Epidermal melanocyte (primary cell): ENCODE measurements at regions not wholly inside any gene's neighbourhood (a gene's known extent, or its start where the extent isn't known, plus 50 kb on each side); places are given as distances from the start of the nearest gene placed in this dataset.

Experiments
- DNase-seq: peaks from one replicate; pipeline ENCODE4 v3.0.0; 2011; ENCODE audit warnings: low spot score; ENCODE audit not compliant: insufficient read length

DNA sequence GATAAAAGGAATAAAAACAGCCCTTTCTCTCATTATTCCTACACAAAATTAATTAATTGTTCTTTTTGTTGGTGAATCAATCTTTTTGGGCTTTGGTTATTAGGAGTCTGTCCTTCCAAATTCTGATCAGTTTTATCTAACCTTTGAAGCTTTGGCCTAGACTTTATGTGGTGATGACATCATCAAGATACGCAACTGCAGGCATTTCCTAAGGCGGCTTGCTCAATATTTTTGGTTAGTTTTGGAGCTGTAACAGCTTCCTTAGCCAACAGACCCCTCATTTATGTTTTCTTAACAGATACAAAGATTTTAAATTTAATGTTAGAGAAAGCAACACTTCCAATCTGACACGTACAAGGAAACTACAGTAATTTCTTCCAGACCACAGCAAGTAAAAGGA is 87.8 kb upstream of the PDE3A start:
- no peak for DNase-seq

DNA sequence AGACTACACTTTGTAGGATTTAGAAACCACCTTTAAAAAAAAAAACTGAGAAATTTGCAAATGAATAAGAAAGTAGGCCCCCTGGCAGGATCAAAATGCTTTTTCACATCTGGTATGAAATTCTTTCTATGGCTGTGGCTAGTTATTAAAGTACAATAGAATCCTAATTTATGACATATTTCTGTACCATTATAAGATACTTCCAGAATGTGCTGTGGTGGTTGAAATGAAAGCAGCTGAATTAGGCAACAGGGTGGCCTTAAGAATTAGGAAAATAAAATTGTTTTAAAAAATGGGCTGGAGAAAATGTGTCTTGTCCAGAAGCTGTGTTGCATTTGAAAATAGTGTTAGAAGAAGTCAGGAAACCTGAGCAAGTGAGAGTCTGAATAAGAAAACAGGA is 85.9 kb upstream of the PDE3A start:
- no peak for DNase-seq

- DNase-seq = no peak
These were observed 84.9 kb upstream of the PDE3A start for GRCh38 chr12:20283482-20283881.

- no peak for DNase-seq
These were observed 78.8 kb upstream of the PDE3A start for GRCh38 chr12:20289520-20289919.

GRCh38 chr12:20300457-20300856 is 67.9 kb upstream of the PDE3A start:
- DNase-seq = no peak

DNA sequence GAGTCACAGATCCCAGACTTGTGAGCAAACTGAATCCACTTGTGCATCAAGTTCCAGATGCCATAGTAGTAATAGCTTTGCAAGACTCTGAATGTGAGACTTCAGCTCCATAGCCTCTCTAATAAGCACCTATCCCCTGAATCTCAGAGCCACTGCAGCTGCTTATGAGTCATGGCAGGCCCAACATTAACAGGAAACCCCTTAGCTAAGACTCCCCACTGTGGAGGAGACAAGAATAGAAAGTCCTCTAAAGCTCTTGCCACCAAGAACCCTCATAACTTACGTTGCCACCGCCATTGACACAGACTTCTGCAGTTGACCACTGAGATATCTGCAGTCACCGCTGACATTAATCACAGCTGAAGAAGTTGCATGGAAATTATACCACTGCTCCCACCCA is 62.9 kb upstream of the PDE3A start:
- DNase-seq = no peak

DNA sequence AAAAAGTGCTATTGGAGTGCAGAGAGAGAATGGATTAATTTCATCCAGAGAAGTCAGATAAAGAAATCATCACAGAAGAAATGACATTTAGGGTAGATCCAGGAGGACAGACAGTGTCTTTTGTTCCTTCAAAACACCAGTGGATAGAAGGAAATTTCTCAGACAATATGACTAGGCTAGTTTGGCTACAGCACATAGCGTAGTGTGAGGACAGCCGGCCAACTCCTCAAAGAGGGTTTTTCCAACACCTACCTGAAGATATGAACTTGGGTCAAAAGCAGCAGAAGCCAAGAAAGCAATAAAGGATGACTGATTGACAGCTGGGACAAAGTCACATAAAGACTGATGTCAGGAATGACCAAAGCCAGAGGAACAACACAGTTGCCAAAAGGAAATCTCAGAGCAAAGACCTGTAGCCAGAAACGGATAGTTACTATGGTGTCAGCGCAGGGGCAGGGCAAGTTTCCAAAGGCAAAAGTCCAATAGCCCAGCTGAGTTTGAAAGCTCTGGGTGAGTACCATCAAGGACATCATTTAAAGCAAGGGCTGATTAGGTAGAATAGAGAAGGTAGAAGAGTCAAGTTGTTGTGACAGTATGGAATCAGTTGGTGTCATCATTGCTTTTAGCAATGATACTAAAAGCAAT is 58.7 kb upstream of the PDE3A start:
- DNase-seq = no peak

DNA sequence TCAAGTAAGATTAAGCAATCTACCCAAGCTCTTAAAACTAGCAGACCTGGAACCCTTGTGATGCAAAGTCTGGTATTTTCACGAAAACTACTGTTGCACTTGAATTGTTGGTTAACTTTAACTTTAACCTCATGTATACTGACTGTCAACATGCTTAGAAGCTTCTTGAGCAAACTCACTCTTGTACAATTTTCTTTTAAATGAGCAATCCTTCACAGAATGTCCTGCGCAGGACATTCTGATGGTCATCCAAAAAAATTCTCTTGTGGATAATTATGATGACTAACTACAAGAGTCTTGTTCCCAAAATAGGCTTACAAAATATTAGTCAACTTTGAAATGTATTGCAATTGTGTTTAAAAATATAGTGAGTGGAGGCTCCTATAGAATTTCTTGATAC is 54.0 kb upstream of the PDE3A start:
- no peak for DNase-seq

GRCh38 chr12:20317554-20317953 is 50.8 kb upstream of the PDE3A start:
- no peak for DNase-seq
